HL-60 (cell line): ENCODE measurements at regions not wholly inside any gene's neighbourhood (a gene's known extent, or its start where the extent isn't known, plus 50 kb on each side); places are given as distances from the start of the nearest gene placed in this dataset.

Experiments used
- DNase-seq, 2 experiments: peaks; one replicate each; pipeline ENCODE4 v3.0.0-alpha.2; 2010 to 2020; ENCODE audit warnings: low read depth in 1 of 2, low spot score in 1 of 2
- H3K27ac ChIP-seq: fragments of 250-450 bp; sonication (Bioruptor Pico); replicated peaks from 2 replicates; pipeline ENCODE4 v1.5.1; 2020; ENCODE audit warnings: mild to moderate bottlenecking, moderate library complexity
- H3K27me3 ChIP-seq: fragments of 250-450 bp; sonication (Bioruptor Pico); 2 replicates; pipeline ENCODE4 v1.5.1; 2021; ENCODE audit warnings: mild to moderate bottlenecking, moderate library complexity; ENCODE audit not compliant: insufficient read depth, poor library complexity, severe bottlenecking
- H3K4me3 ChIP-seq: replicated peaks from 2 replicates; pipeline ENCODE4 v1.5.1; 2011; ENCODE audit warnings: mild to moderate bottlenecking, control low read depth, low read length; ENCODE audit not compliant: insufficient read depth
- GABPA ChIP-seq: IDR thresholded peaks from 2 replicates; pipeline ENCODE4 v1.6.1; 2012; ENCODE audit warnings: low read depth
- POLR2AphosphoS5 ChIP-seq: IDR thresholded peaks from 2 replicates; pipeline ENCODE4 v1.6.1; 2012; ENCODE audit warnings: low read depth
- SPI1 ChIP-seq: IDR thresholded peaks from 2 replicates; pipeline ENCODE4 v1.6.1; 2012; ENCODE audit warnings: low read depth, mild to moderate bottlenecking, borderline replicate concordance
- TF ChIP-seq, protein P1 (sequence below): IDR thresholded peaks from 2 replicates; pipeline ENCODE4 v1.6.1; 2012; ENCODE audit warnings: low read depth; ENCODE audit not compliant: insufficient replicate concordance
- TF ChIP-seq, protein P2 (sequence below): IDR thresholded peaks from one replicate; pipeline ENCODE4 v1.5.1; 2011; ENCODE audit warnings: low read length, control low read depth, inconsistent platforms; ENCODE audit not compliant: insufficient read depth

DNA sequence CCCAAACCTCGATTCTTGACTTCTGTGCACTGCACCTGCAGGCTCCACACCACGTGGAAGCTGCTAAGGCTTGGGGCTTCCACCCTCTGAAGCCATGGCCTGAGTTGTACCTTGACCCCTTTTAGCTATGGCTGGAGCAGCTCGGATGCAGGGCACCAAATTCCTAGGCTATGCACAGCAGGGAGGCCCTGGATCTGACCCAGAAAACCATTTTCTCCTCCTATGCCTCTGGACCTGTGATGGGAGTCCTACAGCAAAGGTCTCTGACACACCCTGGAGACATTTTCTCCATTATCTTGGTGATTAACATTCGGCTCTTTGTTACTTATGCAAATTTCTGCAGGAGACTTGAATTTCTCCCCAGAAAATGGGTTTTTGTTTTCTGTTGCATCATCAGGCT is 309.2 kb upstream of the DDI1 start:
- Histone ChIP-seq H3K27ac (no peak overlapping the region), H3K27me3 (no peaks in the 10 kb centered on the region), H3K4me3 (no peak overlapping the region)
- DNase-seq = no peak
- TF ChIP-seq POLR2AphosphoS5 (no peak), SPI1 (no peak), GABPA (no peak)
- TF ChIP-seq, protein P1, sequence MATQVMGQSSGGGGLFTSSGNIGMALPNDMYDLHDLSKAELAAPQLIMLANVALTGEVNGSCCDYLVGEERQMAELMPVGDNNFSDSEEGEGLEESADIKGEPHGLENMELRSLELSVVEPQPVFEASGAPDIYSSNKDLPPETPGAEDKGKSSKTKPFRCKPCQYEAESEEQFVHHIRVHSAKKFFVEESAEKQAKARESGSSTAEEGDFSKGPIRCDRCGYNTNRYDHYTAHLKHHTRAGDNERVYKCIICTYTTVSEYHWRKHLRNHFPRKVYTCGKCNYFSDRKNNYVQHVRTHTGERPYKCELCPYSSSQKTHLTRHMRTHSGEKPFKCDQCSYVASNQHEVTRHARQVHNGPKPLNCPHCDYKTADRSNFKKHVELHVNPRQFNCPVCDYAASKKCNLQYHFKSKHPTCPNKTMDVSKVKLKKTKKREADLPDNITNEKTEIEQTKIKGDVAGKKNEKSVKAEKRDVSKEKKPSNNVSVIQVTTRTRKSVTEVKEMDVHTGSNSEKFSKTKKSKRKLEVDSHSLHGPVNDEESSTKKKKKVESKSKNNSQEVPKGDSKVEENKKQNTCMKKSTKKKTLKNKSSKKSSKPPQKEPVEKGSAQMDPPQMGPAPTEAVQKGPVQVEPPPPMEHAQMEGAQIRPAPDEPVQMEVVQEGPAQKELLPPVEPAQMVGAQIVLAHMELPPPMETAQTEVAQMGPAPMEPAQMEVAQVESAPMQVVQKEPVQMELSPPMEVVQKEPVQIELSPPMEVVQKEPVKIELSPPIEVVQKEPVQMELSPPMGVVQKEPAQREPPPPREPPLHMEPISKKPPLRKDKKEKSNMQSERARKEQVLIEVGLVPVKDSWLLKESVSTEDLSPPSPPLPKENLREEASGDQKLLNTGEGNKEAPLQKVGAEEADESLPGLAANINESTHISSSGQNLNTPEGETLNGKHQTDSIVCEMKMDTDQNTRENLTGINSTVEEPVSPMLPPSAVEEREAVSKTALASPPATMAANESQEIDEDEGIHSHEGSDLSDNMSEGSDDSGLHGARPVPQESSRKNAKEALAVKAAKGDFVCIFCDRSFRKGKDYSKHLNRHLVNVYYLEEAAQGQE = no peak

DNA sequence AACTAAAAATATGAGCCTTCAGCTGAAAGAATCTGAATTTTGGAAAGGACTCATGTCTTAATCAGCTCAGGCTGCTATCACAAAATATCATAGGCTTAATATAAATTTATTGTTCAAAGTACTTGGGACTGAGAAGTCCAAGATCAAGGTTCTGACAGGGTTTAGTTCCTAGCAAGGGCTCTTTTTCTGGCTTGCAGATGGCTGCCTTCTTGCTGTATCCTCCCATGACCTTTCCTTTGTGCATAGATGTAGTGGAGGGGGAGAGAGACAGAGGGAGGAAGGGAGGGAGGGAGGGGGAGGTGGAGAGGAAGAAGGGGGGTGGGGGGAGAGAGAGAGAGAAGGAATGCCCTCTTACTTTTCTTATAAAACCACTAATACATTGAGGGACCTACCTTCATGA is 306.8 kb upstream of the DDI1 start:
- H3K27me3 ChIP-seq = no peaks in the 10 kb centered on the region
- DNase-seq = no peak
- TF ChIP-seq, protein P2, sequence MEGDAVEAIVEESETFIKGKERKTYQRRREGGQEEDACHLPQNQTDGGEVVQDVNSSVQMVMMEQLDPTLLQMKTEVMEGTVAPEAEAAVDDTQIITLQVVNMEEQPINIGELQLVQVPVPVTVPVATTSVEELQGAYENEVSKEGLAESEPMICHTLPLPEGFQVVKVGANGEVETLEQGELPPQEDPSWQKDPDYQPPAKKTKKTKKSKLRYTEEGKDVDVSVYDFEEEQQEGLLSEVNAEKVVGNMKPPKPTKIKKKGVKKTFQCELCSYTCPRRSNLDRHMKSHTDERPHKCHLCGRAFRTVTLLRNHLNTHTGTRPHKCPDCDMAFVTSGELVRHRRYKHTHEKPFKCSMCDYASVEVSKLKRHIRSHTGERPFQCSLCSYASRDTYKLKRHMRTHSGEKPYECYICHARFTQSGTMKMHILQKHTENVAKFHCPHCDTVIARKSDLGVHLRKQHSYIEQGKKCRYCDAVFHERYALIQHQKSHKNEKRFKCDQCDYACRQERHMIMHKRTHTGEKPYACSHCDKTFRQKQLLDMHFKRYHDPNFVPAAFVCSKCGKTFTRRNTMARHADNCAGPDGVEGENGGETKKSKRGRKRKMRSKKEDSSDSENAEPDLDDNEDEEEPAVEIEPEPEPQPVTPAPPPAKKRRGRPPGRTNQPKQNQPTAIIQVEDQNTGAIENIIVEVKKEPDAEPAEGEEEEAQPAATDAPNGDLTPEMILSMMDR = no peak
- TF ChIP-seq POLR2AphosphoS5 = no peak
- TF ChIP-seq, protein P1 = no peak
- TF ChIP-seq GABPA = no peak
- no peak for TF ChIP-seq SPI1
- H3K27ac ChIP-seq = no peak overlapping the region
- no peak overlapping the region for H3K4me3 ChIP-seq

DNA sequence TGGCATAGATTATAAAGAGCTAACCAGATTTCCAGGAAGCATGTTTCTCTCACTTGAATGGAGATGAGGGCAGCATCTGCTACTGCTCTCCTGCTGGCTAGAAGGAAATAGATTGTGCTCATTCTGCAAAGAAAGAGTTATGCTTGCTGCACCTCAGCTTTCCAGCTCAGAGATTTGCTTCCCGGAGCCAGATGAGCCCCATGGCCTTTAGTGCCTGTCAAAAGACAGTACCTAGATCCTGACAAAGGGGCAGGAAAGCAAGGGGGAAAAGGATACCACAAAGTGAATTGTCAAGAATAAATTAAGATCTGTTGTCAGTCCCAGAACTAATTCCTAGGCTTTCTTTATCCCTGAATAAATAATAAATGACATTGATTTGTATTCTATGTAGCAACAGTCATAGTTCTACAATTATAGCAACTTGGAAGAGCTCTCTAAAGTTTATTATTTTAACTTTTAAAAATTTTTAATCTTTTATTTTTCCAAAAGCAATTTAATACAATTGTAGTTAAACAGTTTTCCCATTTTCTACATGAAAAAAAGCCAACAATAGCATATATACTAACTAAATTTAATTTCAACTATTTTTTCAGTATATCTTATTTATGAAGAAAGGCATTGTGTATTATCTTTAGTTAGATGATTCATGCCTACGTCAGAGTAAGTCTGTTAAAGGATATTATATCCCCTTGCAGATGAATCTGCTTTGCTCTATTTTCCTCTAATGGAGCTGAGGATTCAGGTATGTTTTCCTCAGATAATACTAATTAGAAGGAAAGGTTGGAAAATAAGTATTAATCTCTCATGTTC is 306.1 kb upstream of the DDI1 start:
- Histone ChIP-seq H3K27me3 (no peaks in the 10 kb centered on the region), H3K27ac (no peak overlapping the region), H3K4me3 (no peak overlapping the region)
- DNase-seq = no peak
- no peak for TF ChIP-seq POLR2AphosphoS5
- TF ChIP-seq, protein P1 = no peak
- no peak for TF ChIP-seq GABPA
- no peak for TF ChIP-seq SPI1
- TF ChIP-seq, protein P2 = no peak
